A673 (cell line): ENCODE measurements at regions not wholly inside any gene's neighbourhood (a gene's known extent, or its start where the extent isn't known, plus 50 kb on each side); places are given as distances from the start of the nearest gene placed in this dataset.

ENCODE experiments used
- EZH2 ChIP-seq: fragments of 200-600 bp; sonication (generic); IDR thresholded peaks from 2 replicates; pipeline ENCODE4 v1.6.1; 2017; ENCODE audit warnings: borderline replicate concordance, low read depth, mild to moderate bottlenecking, mixed read lengths, antibody characterized with exemption, low read length; ENCODE audit not compliant: poor library complexity, severe bottlenecking
- TF ChIP-seq, protein P1 (sequence below): fragments of 300-800, 200-600 bp; sonication (generic); conservative IDR thresholded peaks from 2 replicates; pipeline ENCODE4 v1.5.1; 2017; ENCODE audit warnings: low read depth, mild to moderate bottlenecking, antibody characterized with exemption, low read length, moderate library complexity, mixed read lengths

DNA sequence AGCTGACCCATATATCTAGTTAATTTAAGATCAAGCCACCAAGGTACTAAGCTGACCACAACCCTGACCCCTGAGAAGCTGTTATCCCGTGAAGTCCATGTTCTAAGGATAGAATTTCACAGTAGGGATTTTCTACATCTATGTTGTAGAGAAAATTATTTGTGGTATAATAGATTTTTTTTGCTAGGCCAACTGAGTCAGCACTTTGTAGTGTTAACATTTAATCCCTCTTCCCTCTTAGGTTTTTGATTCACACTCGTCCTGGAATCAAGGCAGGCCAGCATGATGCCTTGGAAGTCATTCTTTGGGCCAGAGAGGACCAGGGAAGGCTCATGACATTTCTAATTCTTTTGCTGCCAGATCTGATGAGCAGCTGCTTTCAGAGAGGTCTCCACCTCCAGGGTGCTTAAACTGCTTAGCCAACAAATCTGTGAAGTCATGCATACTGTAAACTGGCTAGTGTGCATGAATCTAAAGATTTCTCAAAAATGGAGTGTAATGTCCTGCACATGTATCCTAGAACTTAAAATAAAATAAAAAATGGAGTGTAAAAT lies 102.5 kb downstream of the RBM43 start:
- TF ChIP-seq, protein P1, sequence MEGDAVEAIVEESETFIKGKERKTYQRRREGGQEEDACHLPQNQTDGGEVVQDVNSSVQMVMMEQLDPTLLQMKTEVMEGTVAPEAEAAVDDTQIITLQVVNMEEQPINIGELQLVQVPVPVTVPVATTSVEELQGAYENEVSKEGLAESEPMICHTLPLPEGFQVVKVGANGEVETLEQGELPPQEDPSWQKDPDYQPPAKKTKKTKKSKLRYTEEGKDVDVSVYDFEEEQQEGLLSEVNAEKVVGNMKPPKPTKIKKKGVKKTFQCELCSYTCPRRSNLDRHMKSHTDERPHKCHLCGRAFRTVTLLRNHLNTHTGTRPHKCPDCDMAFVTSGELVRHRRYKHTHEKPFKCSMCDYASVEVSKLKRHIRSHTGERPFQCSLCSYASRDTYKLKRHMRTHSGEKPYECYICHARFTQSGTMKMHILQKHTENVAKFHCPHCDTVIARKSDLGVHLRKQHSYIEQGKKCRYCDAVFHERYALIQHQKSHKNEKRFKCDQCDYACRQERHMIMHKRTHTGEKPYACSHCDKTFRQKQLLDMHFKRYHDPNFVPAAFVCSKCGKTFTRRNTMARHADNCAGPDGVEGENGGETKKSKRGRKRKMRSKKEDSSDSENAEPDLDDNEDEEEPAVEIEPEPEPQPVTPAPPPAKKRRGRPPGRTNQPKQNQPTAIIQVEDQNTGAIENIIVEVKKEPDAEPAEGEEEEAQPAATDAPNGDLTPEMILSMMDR: no peak
- TF ChIP-seq EZH2: no peak
